ENCODE measurements at regions not wholly inside any gene's neighbourhood (a gene's known extent, or its start where the extent isn't known, plus 50 kb on each side); places are given as distances from the start of the nearest gene placed in this dataset.

DNA sequence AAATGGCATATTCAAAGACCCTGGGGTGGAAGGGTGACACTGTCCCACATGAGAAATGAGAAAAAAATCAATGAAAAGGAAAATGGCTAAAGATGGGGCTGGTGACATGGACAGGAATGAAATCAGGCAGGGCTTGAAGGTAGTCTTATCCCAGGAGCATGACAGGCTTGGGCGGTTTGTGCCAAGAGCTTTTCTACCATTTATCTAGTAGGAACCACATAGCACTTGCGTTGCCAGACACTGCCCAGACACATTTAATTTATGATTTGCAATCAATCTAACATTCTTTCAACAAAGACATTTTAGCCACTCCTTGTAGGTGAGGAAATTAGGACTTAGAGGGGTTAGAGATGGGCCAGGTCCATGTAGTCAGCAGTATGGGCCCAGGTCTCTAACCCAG is 106.6 kb upstream of the NR2F2 start:
- TF ChIP-seq CTCF (IDR thresholded peaks at IDR 0.05; ENCODE audit: insufficient read depth, low read length) (no peak), POLR2AphosphoS5 (IDR thresholded peaks at IDR 0.05; ENCODE audit: low read depth) (no peak)
